Fibroblast of gingiva (primary cell): ENCODE measurements at regions not wholly inside any gene's neighbourhood (a gene's known extent, or its start where the extent isn't known, plus 50 kb on each side); places are given as distances from the start of the nearest gene placed in this dataset.
A peak's percentile ranks its signal among the peaks of the same experiment; 100 is the strongest.
"Not testable (repeated sequence)": the region's sequence is repeated elsewhere in the genome, so short reads cannot be mapped to it uniquely, and the experiment has no call there.

Experiments
- DNase-seq: peaks from one replicate; pipeline ENCODE4 v3.0.0-alpha.2; 2011; ENCODE audit warnings: low read depth

- DNase-seq, result no peak
Observed at GRCh38 chr14:85075694-85076476, 454.1 kb upstream of the FLRT2 start.

GRCh38 chr14:85077716-85078115 is 452.2 kb upstream of the FLRT2 start:
- DNase-seq, result not testable (repeated sequence)

- DNase-seq, result peak; percentile 5
Observed at GRCh38 chr14:85079842-85080730, 449.9 kb upstream of the FLRT2 start.

GRCh38 chr14:85084344-85084743 is 445.6 kb upstream of the FLRT2 start:
- DNase-seq, result no peak

GRCh38 chr14:85085981-85086380 is 444.0 kb upstream of the FLRT2 start:
- DNase-seq, result no peak

- DNase-seq, result no peak
Observed at GRCh38 chr14:85087201-85087600, 442.7 kb upstream of the FLRT2 start.

GRCh38 chr14:85088192-85088591 is 441.8 kb upstream of the FLRT2 start:
- peak; percentile 13 for DNase-seq

GRCh38 chr14:85090681-85091080 is 439.3 kb upstream of the FLRT2 start:
- no peak for DNase-seq

GRCh38 chr14:85093631-85094330 is 436.2 kb upstream of the FLRT2 start:
- DNase-seq, result peak; percentile 7

- no peak for DNase-seq
Observed at GRCh38 chr14:85102591-85102990, 427.4 kb upstream of the FLRT2 start.

GRCh38 chr14:85106506-85106905 is 423.4 kb upstream of the FLRT2 start:
- no peak for DNase-seq

- DNase-seq, result no peak
Observed at GRCh38 chr14:85112762-85113161, 417.2 kb upstream of the FLRT2 start.

GRCh38 chr14:85115921-85116320 is 414.0 kb upstream of the FLRT2 start:
- DNase-seq, result no peak

GRCh38 chr14:85118274-85118673 is 411.7 kb upstream of the FLRT2 start:
- DNase-seq, result no peak

- DNase-seq, result peak; percentile 46
Observed at GRCh38 chr14:85122690-85123089, 407.3 kb upstream of the FLRT2 start.

GRCh38 chr14:85123755-85124154 is 406.2 kb upstream of the FLRT2 start:
- no peak for DNase-seq

- no peak for DNase-seq
Observed at GRCh38 chr14:85124631-85125290, 405.2 kb upstream of the FLRT2 start.

- DNase-seq, result no peak
Observed at GRCh38 chr14:85125291-85125670, 404.7 kb upstream of the FLRT2 start.

- DNase-seq, result no peak
Observed at GRCh38 chr14:85129921-85130320, 400.0 kb upstream of the FLRT2 start.

- no peak for DNase-seq
Observed at GRCh38 chr14:85131226-85131922, 398.6 kb upstream of the FLRT2 start.

GRCh38 chr14:85142982-85143381 is 387.0 kb upstream of the FLRT2 start:
- no peak for DNase-seq
